ENCODE measurements at regions not wholly inside any gene's neighbourhood (a gene's known extent, or its start where the extent isn't known, plus 50 kb on each side); places are given as distances from the start of the nearest gene placed in this dataset.

GRCh38 chr2:19580830-19581229, 222.4 kb upstream of the OSR1 start:
- WGBS, 2 experiments (ENCODE audit: insufficient coverage in 1 of 2, insufficient read length in 1 of 2): 89 to 93% methylated on average over 1 to 4 of the region's 4 CpGs
- no peak for DNase-seq
- Histone ChIP-seq H3K36me3 (ENCODE audit: control insufficient read depth, insufficient read depth, low read length) (no peaks in the 10 kb centered on the region), H3K9me3 (ENCODE audit: control insufficient read depth, low read length) (no peaks in the 10 kb centered on the region), H3K27me3 (ENCODE audit: control insufficient read depth, insufficient read depth, low read length, poor library complexity, severe bottlenecking) (no peaks in the 10 kb centered on the region), H3K4me1 (ENCODE audit: control insufficient read depth, insufficient read depth, low read length) (no peaks in the 10 kb centered on the region), H3K4me3 (ENCODE audit: low read length) (no peak overlapping the region), H3K27ac (ENCODE audit: low read depth, low read length) (no peak overlapping the region), H3K9ac (ENCODE audit: extremely low read depth, low read length, poor library complexity, severe bottlenecking) (no peak overlapping the region)
- Mint-ChIP-seq H3K36me3 (ENCODE audit: low read depth) (no peaks in the 10 kb centered on the region), H3K27ac (no peak overlapping the region), H3K27me3 (ENCODE audit: insufficient read depth) (peaks cover 2% of the 10 kb centered on the region), H3K9me3 (no peaks in the 10 kb centered on the region), H3K4me3 (no peak overlapping the region), H3K4me1 (no peaks in the 10 kb centered on the region)
- TF ChIP-seq, protein P1, sequence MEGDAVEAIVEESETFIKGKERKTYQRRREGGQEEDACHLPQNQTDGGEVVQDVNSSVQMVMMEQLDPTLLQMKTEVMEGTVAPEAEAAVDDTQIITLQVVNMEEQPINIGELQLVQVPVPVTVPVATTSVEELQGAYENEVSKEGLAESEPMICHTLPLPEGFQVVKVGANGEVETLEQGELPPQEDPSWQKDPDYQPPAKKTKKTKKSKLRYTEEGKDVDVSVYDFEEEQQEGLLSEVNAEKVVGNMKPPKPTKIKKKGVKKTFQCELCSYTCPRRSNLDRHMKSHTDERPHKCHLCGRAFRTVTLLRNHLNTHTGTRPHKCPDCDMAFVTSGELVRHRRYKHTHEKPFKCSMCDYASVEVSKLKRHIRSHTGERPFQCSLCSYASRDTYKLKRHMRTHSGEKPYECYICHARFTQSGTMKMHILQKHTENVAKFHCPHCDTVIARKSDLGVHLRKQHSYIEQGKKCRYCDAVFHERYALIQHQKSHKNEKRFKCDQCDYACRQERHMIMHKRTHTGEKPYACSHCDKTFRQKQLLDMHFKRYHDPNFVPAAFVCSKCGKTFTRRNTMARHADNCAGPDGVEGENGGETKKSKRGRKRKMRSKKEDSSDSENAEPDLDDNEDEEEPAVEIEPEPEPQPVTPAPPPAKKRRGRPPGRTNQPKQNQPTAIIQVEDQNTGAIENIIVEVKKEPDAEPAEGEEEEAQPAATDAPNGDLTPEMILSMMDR (conservative IDR thresholded peaks at IDR 0.05): no peak

DNA sequence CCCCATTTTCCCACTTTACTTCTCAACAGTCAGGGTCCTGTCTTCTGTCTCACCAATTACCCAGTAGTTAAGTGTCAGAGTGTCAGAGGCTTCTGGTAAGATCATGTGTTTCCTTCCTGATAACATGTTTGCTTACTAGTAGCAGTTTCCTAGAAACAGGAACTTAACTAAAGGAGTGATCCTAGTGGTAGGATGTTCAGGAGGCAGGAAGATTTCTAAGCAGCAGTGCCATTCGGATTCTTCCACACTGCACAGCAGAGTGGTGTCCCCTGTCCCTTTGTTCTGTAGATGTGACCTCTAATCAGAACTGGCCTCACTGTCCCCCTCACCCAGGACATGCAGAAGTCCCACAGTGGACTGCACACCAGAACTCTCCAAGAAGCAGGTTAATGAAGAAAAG, 221.8 kb upstream of the OSR1 start:
- no peaks in the 10 kb centered on the region for H3K9me3 Mint-ChIP-seq
- H3K36me3 ChIP-seq (ENCODE audit: control insufficient read depth, insufficient read depth, low read length): no peaks in the 10 kb centered on the region
- H3K36me3 Mint-ChIP-seq (ENCODE audit: low read depth): no peaks in the 10 kb centered on the region
- no peak overlapping the region for H3K27ac ChIP-seq (ENCODE audit: low read depth, low read length)
- H3K27me3 ChIP-seq (ENCODE audit: control insufficient read depth, insufficient read depth, low read length, poor library complexity, severe bottlenecking): no peaks in the 10 kb centered on the region
- no peaks in the 10 kb centered on the region for H3K4me1 ChIP-seq (ENCODE audit: control insufficient read depth, insufficient read depth, low read length)
- no peaks in the 10 kb centered on the region for H3K9me3 ChIP-seq (ENCODE audit: control insufficient read depth, low read length)
- 80% methylated on average over 1 of the region's 1 CpG; no CpG with 5 or more reads in 1 of the 2 experiments for WGBS, 2 experiments (ENCODE audit: insufficient coverage in 1 of 2, insufficient read length in 1 of 2)
- TF ChIP-seq, protein P1 (conservative IDR thresholded peaks at IDR 0.05): no peak
- H3K4me1 Mint-ChIP-seq: no peaks in the 10 kb centered on the region
- DNase-seq: no peak
- H3K27me3 Mint-ChIP-seq (ENCODE audit: insufficient read depth): peaks cover 2% of the 10 kb centered on the region
- no peak overlapping the region for H3K4me3 Mint-ChIP-seq
- no peak overlapping the region for H3K27ac Mint-ChIP-seq
- H3K4me3 ChIP-seq (ENCODE audit: low read length): no peak overlapping the region
- H3K9ac ChIP-seq (ENCODE audit: extremely low read depth, low read length, poor library complexity, severe bottlenecking): no peak overlapping the region

DNA sequence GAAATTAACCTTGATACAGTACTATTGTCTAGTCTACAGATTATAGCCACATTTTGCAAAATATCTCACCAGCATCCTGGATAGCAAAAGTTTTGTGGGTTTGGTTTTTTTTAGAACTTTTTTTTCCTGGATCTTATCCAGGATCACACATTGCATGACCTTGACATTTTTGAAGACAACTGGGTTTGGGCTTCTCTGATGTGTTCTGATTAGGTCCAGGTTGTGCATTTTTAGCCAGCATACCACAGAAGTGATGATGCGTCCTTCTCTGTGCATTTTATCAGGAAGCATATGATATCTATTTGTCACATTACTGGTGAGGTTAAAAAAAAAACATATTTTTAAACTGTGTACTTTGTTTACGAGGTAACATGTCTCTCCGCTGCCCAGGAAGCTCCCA, 221.0 kb upstream of the OSR1 start:
- H3K9me3 Mint-ChIP-seq: no peaks in the 10 kb centered on the region
- 91 to 100% methylated on average over 2 to 3 of the region's 3 CpGs for WGBS, 2 experiments (ENCODE audit: insufficient coverage in 1 of 2, insufficient read length in 1 of 2)
- H3K4me3 Mint-ChIP-seq: no peak overlapping the region
- H3K4me1 ChIP-seq (ENCODE audit: control insufficient read depth, insufficient read depth, low read length): no peaks in the 10 kb centered on the region
- no peak for DNase-seq
- no peaks in the 10 kb centered on the region for H3K4me1 Mint-ChIP-seq
- H3K27ac Mint-ChIP-seq: no peak overlapping the region
- H3K36me3 Mint-ChIP-seq (ENCODE audit: low read depth): no peaks in the 10 kb centered on the region
- no peaks in the 10 kb centered on the region for H3K36me3 ChIP-seq (ENCODE audit: control insufficient read depth, insufficient read depth, low read length)
- no peak overlapping the region for H3K4me3 ChIP-seq (ENCODE audit: low read length)
- H3K27ac ChIP-seq (ENCODE audit: low read depth, low read length): no peak overlapping the region
- no peaks in the 10 kb centered on the region for H3K27me3 ChIP-seq (ENCODE audit: control insufficient read depth, insufficient read depth, low read length, poor library complexity, severe bottlenecking)
- H3K9me3 ChIP-seq (ENCODE audit: control insufficient read depth, low read length): no peaks in the 10 kb centered on the region
- H3K9ac ChIP-seq (ENCODE audit: extremely low read depth, low read length, poor library complexity, severe bottlenecking): no peak overlapping the region
- H3K27me3 Mint-ChIP-seq (ENCODE audit: insufficient read depth): peaks cover 2% of the 10 kb centered on the region
- TF ChIP-seq, protein P1 (conservative IDR thresholded peaks at IDR 0.05): no peak
